Skeletal muscle tissue (tissue), 3 donors: ENCODE measurements at regions not wholly inside any gene's neighbourhood (a gene's known extent, or its start where the extent isn't known, plus 50 kb on each side); places are given as distances from the start of the nearest gene placed in this dataset.

Source experiments
- H3K27ac ChIP-seq: one replicate; pipeline ENCODE4 v1.7.0; 2013; ENCODE audit warnings: mild to moderate bottlenecking, low read depth, low read length, inconsistent platforms
- H3K27me3 ChIP-seq, 3 donors: one replicate each; pipeline ENCODE4 v1.7.0; 2013; ENCODE audit warnings: low read length in 3 of 3; ENCODE audit not compliant: control insufficient read depth in 3 of 3, insufficient read depth in 3 of 3
- H3K36me3 ChIP-seq, 3 donors: one replicate each; pipeline ENCODE4 v1.7.0; 2013; ENCODE audit warnings: low read length in 3 of 3; ENCODE audit not compliant: control insufficient read depth in 3 of 3, insufficient read depth in 3 of 3
- H3K4me1 ChIP-seq, 3 donors: one replicate each; pipeline ENCODE4 v1.7.0; 2013; ENCODE audit warnings: low read length in 3 of 3, mild to moderate bottlenecking in 3 of 3; ENCODE audit not compliant: control insufficient read depth in 3 of 3, insufficient read depth in 3 of 3
- H3K4me3 ChIP-seq, 3 donors: one replicate each; pipeline ENCODE4 v1.7.0; 2013; ENCODE audit warnings: low read length in 3 of 3
- H3K9ac ChIP-seq, 3 donors: one replicate each; pipeline ENCODE4 v1.7.0; 2013; ENCODE audit warnings: low read length in 3 of 3, mild to moderate bottlenecking in 3 of 3, moderate library complexity in 2 of 3, low read depth in 1 of 3
- H3K9me3 ChIP-seq, 3 donors: one replicate each; pipeline ENCODE4 v1.7.0; 2013; ENCODE audit warnings: low read length in 3 of 3; ENCODE audit not compliant: control insufficient read depth in 3 of 3
- donor health status: Osteomylitis.

DNA sequence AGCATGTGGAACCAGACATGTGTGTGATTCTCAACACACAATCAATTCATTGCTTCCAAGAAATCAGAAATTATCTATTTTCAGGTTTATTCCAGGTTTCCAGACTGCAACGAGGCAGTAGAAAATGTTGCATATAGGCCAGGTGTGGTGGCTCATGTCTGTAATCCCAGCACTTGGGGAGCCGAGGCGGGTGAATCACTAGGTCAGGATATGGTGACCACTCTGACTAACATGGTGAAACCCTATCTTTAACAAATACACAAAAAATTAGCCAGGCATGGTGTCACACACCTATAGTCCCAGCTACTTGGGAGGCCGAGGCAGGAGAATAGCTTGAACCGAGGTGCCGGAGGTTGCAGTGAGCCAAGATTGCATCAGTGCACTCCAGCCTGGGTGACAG is 1289.9 kb downstream of the NLGN4Y start:
- no peaks in the 10 kb centered on the region for H3K27me3 ChIP-seq
- H3K36me3 ChIP-seq = no peaks in the 10 kb centered on the region
- H3K4me3 ChIP-seq = no peak overlapping the region
- no peak overlapping the region for H3K9ac ChIP-seq
- no peak overlapping the region for H3K27ac ChIP-seq
- no peaks in the 10 kb centered on the region for H3K9me3 ChIP-seq
- no peaks in the 10 kb centered on the region for H3K4me1 ChIP-seq
